GM12891 (cell line): ENCODE measurements at regions not wholly inside any gene's neighbourhood (a gene's known extent, or its start where the extent isn't known, plus 50 kb on each side); places are given as distances from the start of the nearest gene placed in this dataset.

ENCODE experiments used
- POLR2A ChIP-seq: IDR thresholded peaks from 2 replicates; pipeline ENCODE4 v1.6.1; 2011; ENCODE audit warnings: low read depth, low read length, control low read depth
- POLR2AphosphoS5 ChIP-seq: IDR thresholded peaks from 2 replicates; pipeline ENCODE4 v1.6.1; 2011; ENCODE audit warnings: low read depth, low read length, control low read depth
- POU2F2 ChIP-seq: IDR thresholded peaks from 2 replicates; pipeline ENCODE4 v1.6.1; 2011; ENCODE audit warnings: low read depth, mild to moderate bottlenecking, control low read depth, low read length, moderate library complexity
- TAF1 ChIP-seq: IDR thresholded peaks from 2 replicates; pipeline ENCODE4 v1.6.1; 2011; ENCODE audit warnings: low read depth, low read length, control low read depth

DNA sequence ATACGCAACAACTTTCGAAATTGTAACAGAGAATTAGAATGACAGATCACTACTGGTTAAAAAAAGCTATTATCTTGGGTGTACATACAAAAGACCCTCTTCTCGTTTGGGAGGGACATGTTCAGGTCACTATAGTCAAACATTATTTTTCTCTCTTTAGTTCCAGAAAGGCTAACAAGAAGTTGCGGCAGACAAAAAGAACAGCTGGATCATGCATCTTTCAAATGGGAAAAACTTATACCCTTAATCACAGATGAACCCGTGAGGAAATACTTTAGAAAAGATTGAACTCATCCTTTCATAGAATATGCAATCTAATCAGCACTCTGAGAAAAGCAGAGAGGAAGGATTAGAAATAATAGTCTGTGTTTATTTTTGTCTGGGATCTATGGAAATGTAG is 72.5 kb downstream of the EVX1 start:
- TF ChIP-seq TAF1 = no peak
- TF ChIP-seq POLR2AphosphoS5 = no peak
- no peak for TF ChIP-seq POLR2A
- TF ChIP-seq POU2F2 = no peak
